HFFc6 (cell line): ENCODE measurements at regions not wholly inside any gene's neighbourhood (a gene's known extent, or its start where the extent isn't known, plus 50 kb on each side); places are given as distances from the start of the nearest gene placed in this dataset.

Source experiments
- DNase-seq: peaks from one replicate; pipeline ENCODE4 v3.0.0-alpha.2; 2018
- H3K27ac Mint-ChIP-seq: 2 replicates; pipeline ENCODE4 v1.8.0; 2020; ENCODE audit warnings: mild to moderate bottlenecking, mixed read lengths
- H3K27me3 Mint-ChIP-seq: 2 replicates; pipeline ENCODE4 v1.8.0; 2021; ENCODE audit warnings: mild to moderate bottlenecking, moderate library complexity, mixed read lengths; ENCODE audit not compliant: insufficient read depth
- H3K36me3 Mint-ChIP-seq: 2 replicates; pipeline ENCODE4 v1.8.0; 2021; ENCODE audit warnings: low read depth, mixed read lengths
- H3K4me1 Mint-ChIP-seq: 2 replicates; pipeline ENCODE4 v1.8.0; 2020; ENCODE audit warnings: low read depth, mixed read lengths
- H3K4me3 Mint-ChIP-seq: 2 replicates; pipeline ENCODE4 v1.8.0; 2020; ENCODE audit warnings: mild to moderate bottlenecking, moderate library complexity, mixed read lengths
- H3K9me3 Mint-ChIP-seq: 2 replicates; pipeline ENCODE4 v1.8.0; 2020; ENCODE audit warnings: mild to moderate bottlenecking, mixed read lengths
- TF ChIP-seq, protein P1 (sequence below): fragments of 200-600 bp; sonication (generic); IDR thresholded peaks from 2 replicates; pipeline ENCODE4 v1.5.0; 2021; ENCODE audit warnings: antibody characterized with exemption, mild to moderate bottlenecking

DNA sequence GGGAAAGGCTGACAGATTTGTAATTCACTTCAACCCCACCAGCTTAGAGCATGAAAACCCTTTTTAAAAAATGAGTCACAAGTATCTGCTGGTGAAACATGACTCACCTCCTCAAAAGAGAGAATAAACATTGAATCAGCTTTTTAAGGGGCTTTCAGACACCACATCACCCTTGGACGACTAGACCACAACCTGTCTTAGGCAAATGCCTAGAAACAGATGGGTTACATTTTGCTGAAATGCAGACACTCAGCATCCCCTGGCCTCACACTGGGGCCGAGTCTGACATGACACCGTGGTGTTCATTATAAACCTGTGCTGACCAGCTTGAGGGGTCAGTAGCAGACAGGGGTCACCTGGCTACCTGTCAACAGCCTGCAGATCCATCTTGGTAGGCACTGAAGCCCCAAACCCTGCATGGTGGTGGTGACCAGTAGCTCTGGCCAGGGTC, 175.3 kb upstream of the CST7 start:
- DNase-seq, result peak; percentile 81
- peaks cover 22% of the 10 kb centered on the region for H3K27me3 Mint-ChIP-seq
- peaks cover 7% of the 10 kb centered on the region for H3K36me3 Mint-ChIP-seq
- peaks cover 54% of the 10 kb centered on the region for H3K4me1 Mint-ChIP-seq
- no peak overlapping the region for H3K4me3 Mint-ChIP-seq
- peak overlapping the region; percentile 48; the same call in 1 of the 2 replicates for H3K27ac Mint-ChIP-seq
- TF ChIP-seq, protein P1, sequence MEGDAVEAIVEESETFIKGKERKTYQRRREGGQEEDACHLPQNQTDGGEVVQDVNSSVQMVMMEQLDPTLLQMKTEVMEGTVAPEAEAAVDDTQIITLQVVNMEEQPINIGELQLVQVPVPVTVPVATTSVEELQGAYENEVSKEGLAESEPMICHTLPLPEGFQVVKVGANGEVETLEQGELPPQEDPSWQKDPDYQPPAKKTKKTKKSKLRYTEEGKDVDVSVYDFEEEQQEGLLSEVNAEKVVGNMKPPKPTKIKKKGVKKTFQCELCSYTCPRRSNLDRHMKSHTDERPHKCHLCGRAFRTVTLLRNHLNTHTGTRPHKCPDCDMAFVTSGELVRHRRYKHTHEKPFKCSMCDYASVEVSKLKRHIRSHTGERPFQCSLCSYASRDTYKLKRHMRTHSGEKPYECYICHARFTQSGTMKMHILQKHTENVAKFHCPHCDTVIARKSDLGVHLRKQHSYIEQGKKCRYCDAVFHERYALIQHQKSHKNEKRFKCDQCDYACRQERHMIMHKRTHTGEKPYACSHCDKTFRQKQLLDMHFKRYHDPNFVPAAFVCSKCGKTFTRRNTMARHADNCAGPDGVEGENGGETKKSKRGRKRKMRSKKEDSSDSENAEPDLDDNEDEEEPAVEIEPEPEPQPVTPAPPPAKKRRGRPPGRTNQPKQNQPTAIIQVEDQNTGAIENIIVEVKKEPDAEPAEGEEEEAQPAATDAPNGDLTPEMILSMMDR, result no peak
- H3K9me3 Mint-ChIP-seq, result no peaks in the 10 kb centered on the region; the same call in 1 of the 2 replicates

DNA sequence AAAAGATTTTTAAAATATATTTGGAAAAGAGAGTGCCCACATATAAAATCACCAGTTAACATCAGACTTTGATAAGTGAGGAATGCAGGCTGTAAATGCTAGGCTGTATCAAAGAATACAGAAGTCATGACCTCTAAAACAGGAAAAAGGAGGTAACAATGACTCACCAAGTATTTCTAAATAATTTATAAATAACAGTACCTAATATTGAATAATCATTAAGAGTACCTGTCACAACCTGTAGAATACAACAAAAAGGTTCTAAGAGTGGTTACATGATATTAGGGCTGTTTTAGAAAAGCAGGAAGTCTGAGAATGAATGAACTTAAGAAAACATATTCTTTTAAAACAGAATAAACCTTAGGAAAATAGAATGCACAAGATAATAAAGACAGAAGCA, 173.1 kb upstream of the CST7 start:
- H3K36me3 Mint-ChIP-seq, result peaks cover 7% of the 10 kb centered on the region
- peaks cover 50% of the 10 kb centered on the region for H3K4me1 Mint-ChIP-seq
- H3K27me3 Mint-ChIP-seq, result peaks cover 18% of the 10 kb centered on the region
- TF ChIP-seq, protein P1, result no peak
- DNase-seq, result no peak
- H3K9me3 Mint-ChIP-seq, result no peaks in the 10 kb centered on the region; the same call in 1 of the 2 replicates
- no peak overlapping the region for H3K27ac Mint-ChIP-seq
- no peak overlapping the region for H3K4me3 Mint-ChIP-seq

DNA sequence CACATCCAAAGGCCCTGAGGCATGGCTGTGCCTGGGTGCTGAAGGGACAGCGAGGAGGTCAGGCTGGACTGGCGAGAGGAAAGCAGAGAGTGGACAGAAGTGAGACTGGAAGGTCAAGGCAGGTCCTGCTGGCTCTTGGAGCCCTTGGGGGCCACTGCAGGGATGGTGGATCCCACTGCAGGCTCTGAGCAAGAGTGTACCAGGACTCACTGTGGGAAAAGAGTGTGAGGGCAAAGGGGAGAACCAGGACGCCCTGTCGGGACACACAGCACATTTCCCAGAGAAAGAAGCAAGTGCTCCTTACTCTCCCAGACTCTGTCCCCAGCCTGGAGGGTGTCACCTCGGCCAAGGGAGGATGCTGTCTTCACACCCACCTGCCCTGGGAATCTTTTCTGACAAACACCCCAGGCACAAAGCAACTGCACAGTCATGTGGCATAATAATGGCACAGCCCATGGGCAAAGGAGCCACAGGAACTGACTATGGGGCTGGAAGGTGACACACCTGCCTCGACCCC, 172.3 kb upstream of the CST7 start:
- Mint-ChIP-seq H3K27ac (no peak overlapping the region), H3K27me3 (peaks cover 11% of the 10 kb centered on the region), H3K4me3 (no peak overlapping the region), H3K4me1 (peaks cover 44% of the 10 kb centered on the region), H3K36me3 (peaks cover 7% of the 10 kb centered on the region), H3K9me3 (no peaks in the 10 kb centered on the region; the same call in 1 of the 2 replicates)
- TF ChIP-seq, protein P1, result no peak
- no peak for DNase-seq

DNA sequence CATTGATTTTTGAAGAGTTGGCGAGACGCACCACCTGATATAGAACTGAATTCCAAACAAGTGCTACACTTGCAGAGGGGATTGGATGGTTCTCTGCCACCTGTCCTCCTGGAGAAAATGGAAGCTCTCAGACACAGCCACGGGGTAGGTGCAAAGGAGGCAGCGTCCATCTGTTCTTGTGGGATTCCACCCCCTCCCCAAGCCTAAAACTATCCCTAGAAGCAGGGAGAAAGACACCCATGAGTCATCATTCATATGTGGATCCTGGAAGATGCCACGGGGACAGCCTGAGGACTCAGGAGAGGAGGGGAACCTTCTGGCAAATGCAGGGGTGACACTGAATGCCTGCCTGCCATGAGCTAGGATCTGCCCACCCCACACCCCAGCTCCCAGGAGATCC, 171.3 kb upstream of the CST7 start:
- Mint-ChIP-seq H3K4me3 (no peak overlapping the region), H3K36me3 (peaks cover 7% of the 10 kb centered on the region), H3K27ac (no peak overlapping the region), H3K9me3 (no peaks in the 10 kb centered on the region; the same call in 1 of the 2 replicates), H3K4me1 (peaks cover 35% of the 10 kb centered on the region), H3K27me3 (peaks cover 13% of the 10 kb centered on the region)
- TF ChIP-seq, protein P1, result no peak
- DNase-seq, result no peak

DNA sequence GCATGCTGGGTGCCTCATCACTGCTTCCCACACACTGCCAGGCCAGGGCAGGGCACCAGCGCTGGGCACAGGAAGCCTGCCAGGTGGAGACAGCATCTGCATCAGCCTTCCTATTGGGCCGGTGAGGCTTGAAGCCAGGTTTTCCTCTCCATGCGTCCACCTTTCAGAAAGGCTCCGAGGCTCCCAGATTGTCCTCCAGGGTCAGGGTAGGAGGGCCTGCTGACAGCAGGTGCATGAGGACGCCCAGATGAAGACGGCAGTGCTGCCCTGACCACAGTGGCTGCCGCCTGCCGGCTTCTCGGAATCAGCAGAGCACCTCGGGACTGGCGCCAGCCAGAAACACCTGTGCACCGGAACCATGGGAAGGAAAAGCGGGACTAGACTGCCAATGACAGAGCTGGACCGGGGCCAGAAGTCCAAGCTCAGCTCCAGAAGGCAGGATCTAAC, 170.5 kb upstream of the CST7 start:
- H3K27me3 Mint-ChIP-seq, result peaks cover 13% of the 10 kb centered on the region
- DNase-seq, result no peak
- H3K4me1 Mint-ChIP-seq, result peaks cover 26% of the 10 kb centered on the region
- no peaks in the 10 kb centered on the region; the same call in 1 of the 2 replicates for H3K9me3 Mint-ChIP-seq
- peaks cover 7% of the 10 kb centered on the region for H3K36me3 Mint-ChIP-seq
- TF ChIP-seq, protein P1, result no peak
- no peak overlapping the region for H3K27ac Mint-ChIP-seq
- no peak overlapping the region for H3K4me3 Mint-ChIP-seq
